HEK293 (cell line): ENCODE measurements at regions not wholly inside any gene's neighbourhood (a gene's known extent, or its start where the extent isn't known, plus 50 kb on each side); places are given as distances from the start of the nearest gene placed in this dataset.

Source experiments
- CTCF ChIP-seq: fragments of 450-650 bp; formaldehyde crosslinking; IDR thresholded peaks from 2 replicates; pipeline ENCODE4 v1.5.1; 2016; ENCODE audit warnings: missing biosample characterization, missing genetic modification characterization
- FEZF1 ChIP-seq: fragments of 450-650 bp; formaldehyde crosslinking; IDR thresholded peaks from 2 replicates; pipeline ENCODE4 v1.5.1; 2016; ENCODE audit warnings: missing biosample characterization, missing genetic modification characterization
- SALL2 ChIP-seq: fragments of 450-650 bp; formaldehyde crosslinking; IDR thresholded peaks from 2 replicates; pipeline ENCODE4 v1.5.0; 2017; ENCODE audit warnings: missing biosample characterization, mild to moderate bottlenecking, missing genetic modification characterization, borderline replicate concordance
- YY1 ChIP-seq: fragments of 450-650 bp; formaldehyde crosslinking; IDR thresholded peaks from 2 replicates; pipeline ENCODE4 v1.5.1; 2018; ENCODE audit warnings: missing biosample characterization, missing genetic modification characterization
- ZEB2 ChIP-seq: fragments of 450-650 bp; formaldehyde crosslinking; IDR thresholded peaks from 2 replicates; pipeline ENCODE4 v1.5.1; 2016; ENCODE audit warnings: missing biosample characterization, missing genetic modification characterization
- ZNF18 ChIP-seq: fragments of 450-650 bp; formaldehyde crosslinking; IDR thresholded peaks from 2 replicates; pipeline ENCODE4 v1.5.1; 2016; ENCODE audit warnings: missing biosample characterization, missing genetic modification characterization
- ZNF26 ChIP-seq: fragments of 450-650 bp; formaldehyde crosslinking; IDR thresholded peaks from 2 replicates; pipeline ENCODE4 v1.5.1; 2016; ENCODE audit warnings: missing biosample characterization, missing genetic modification characterization
- ZNF274 ChIP-seq, 2 experiments: fragments of 200-500 bp in 1 of 2; fragments of 450-650 bp in 1 of 2; sonication (Bioruptor generic) in 1 of 2; formaldehyde crosslinking in 1 of 2; IDR thresholded peaks; 2 replicates each; pipeline versions ENCODE4 v1.5.1 to v1.6.1; 2014 to 2016; ENCODE audit warnings: borderline replicate concordance in 1 of 2, inconsistent platforms in 1 of 2, low read length in 1 of 2, missing biosample characterization in 1 of 2, missing genetic modification characterization in 1 of 2
- ZNF629 ChIP-seq: fragments of 450-650 bp; formaldehyde crosslinking; IDR thresholded peaks from 2 replicates; pipeline ENCODE4 v1.5.1; 2017; ENCODE audit warnings: missing biosample characterization, missing genetic modification characterization
- TF ChIP-seq, protein P1 (sequence below): fragments of 450-650 bp; formaldehyde crosslinking; IDR thresholded peaks from 2 replicates; pipeline ENCODE4 v1.5.1; 2016; ENCODE audit warnings: missing biosample characterization, missing genetic modification characterization
- TF ChIP-seq, protein P2 (sequence below): fragments of 450-650 bp; formaldehyde crosslinking; IDR thresholded peaks from 2 replicates; pipeline ENCODE4 v1.5.1; 2016; ENCODE audit warnings: missing biosample characterization, missing genetic modification characterization

GRCh38 chr22:34805771-34806170, 260.2 kb upstream of the ISX start:
- no peak for TF ChIP-seq CTCF (tag by site-specific recombination)
- TF ChIP-seq SALL2 (tag by site-specific recombination): no peak
- no peak for TF ChIP-seq ZNF274 (IDR thresholded peaks at IDR 0.05; ENCODE audit: low read length)
- no peak for TF ChIP-seq ZNF274 (tag by site-specific recombination; IDR thresholded peaks at IDR 0.05; ENCODE audit: borderline replicate concordance)
- TF ChIP-seq ZNF26 (tag by site-specific recombination): no peak
- TF ChIP-seq YY1: no peak
- TF ChIP-seq ZNF629 (tag by site-specific recombination): no peak
- TF ChIP-seq, protein P1, sequence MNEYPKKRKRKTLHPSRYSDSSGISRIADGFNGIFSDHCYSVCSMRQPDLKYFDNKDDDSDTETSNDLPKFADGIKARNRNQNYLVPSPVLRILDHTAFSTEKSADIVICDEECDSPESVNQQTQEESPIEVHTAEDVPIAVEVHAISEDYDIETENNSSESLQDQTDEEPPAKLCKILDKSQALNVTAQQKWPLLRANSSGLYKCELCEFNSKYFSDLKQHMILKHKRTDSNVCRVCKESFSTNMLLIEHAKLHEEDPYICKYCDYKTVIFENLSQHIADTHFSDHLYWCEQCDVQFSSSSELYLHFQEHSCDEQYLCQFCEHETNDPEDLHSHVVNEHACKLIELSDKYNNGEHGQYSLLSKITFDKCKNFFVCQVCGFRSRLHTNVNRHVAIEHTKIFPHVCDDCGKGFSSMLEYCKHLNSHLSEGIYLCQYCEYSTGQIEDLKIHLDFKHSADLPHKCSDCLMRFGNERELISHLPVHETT (tag by site-specific recombination): no peak
- no peak for TF ChIP-seq ZNF18 (tag by site-specific recombination)
- TF ChIP-seq FEZF1: no peak
- TF ChIP-seq, protein P2, sequence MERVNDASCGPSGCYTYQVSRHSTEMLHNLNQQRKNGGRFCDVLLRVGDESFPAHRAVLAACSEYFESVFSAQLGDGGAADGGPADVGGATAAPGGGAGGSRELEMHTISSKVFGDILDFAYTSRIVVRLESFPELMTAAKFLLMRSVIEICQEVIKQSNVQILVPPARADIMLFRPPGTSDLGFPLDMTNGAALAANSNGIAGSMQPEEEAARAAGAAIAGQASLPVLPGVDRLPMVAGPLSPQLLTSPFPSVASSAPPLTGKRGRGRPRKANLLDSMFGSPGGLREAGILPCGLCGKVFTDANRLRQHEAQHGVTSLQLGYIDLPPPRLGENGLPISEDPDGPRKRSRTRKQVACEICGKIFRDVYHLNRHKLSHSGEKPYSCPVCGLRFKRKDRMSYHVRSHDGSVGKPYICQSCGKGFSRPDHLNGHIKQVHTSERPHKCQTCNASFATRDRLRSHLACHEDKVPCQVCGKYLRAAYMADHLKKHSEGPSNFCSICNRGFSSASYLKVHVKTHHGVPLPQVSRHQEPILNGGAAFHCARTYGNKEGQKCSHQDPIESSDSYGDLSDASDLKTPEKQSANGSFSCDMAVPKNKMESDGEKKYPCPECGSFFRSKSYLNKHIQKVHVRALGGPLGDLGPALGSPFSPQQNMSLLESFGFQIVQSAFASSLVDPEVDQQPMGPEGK (tag by site-specific recombination): no peak
- no peak for TF ChIP-seq ZEB2 (tag by site-specific recombination)
